A673 (cell line): ENCODE measurements at regions not wholly inside any gene's neighbourhood (a gene's known extent, or its start where the extent isn't known, plus 50 kb on each side); places are given as distances from the start of the nearest gene placed in this dataset.

Experiments used
- EZH2 ChIP-seq: fragments of 200-600 bp; sonication (generic); IDR thresholded peaks from 2 replicates; pipeline ENCODE4 v1.6.1; 2017; ENCODE audit warnings: borderline replicate concordance, low read depth, mild to moderate bottlenecking, mixed read lengths, antibody characterized with exemption, low read length; ENCODE audit not compliant: poor library complexity, severe bottlenecking
- TF ChIP-seq, protein P1 (sequence below): fragments of 300-800, 200-600 bp; sonication (generic); conservative IDR thresholded peaks from 2 replicates; pipeline ENCODE4 v1.5.1; 2017; ENCODE audit warnings: low read depth, mild to moderate bottlenecking, antibody characterized with exemption, low read length, moderate library complexity, mixed read lengths

GRCh38 chr2:150165442-150165841 is 322.0 kb downstream of the RND3 start:
- TF ChIP-seq EZH2 = no peak
- TF ChIP-seq, protein P1, sequence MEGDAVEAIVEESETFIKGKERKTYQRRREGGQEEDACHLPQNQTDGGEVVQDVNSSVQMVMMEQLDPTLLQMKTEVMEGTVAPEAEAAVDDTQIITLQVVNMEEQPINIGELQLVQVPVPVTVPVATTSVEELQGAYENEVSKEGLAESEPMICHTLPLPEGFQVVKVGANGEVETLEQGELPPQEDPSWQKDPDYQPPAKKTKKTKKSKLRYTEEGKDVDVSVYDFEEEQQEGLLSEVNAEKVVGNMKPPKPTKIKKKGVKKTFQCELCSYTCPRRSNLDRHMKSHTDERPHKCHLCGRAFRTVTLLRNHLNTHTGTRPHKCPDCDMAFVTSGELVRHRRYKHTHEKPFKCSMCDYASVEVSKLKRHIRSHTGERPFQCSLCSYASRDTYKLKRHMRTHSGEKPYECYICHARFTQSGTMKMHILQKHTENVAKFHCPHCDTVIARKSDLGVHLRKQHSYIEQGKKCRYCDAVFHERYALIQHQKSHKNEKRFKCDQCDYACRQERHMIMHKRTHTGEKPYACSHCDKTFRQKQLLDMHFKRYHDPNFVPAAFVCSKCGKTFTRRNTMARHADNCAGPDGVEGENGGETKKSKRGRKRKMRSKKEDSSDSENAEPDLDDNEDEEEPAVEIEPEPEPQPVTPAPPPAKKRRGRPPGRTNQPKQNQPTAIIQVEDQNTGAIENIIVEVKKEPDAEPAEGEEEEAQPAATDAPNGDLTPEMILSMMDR = no peak
